Left lung (tissue), 4 donors: ENCODE measurements at regions not wholly inside any gene's neighbourhood (a gene's known extent, or its start where the extent isn't known, plus 50 kb on each side); places are given as distances from the start of the nearest gene placed in this dataset.

ENCODE experiments used
- ATAC-seq: fragments of 200-7000 bp; cut with Tn5 transposase; one replicate; pipeline ENCODE4 v1.9.1; 2020; ENCODE audit warnings: moderate library complexity
- DNase-seq, 4 donors: peaks; one replicate each; pipeline ENCODE4 v3.0.0-alpha.2; 2013 to 2020
- H3K27ac ChIP-seq, 2 donors: fragments of 200-600 bp; sonication (generic) in 1 of 2; one replicate each; pipeline versions ENCODE4 v1.5.0 to v1.8.0; 2020 to 2021
- H3K27me3 ChIP-seq, 2 donors: fragments of 200-600 bp; sonication (generic) in 1 of 2; one replicate each; pipeline versions ENCODE4 v1.5.0 to v1.8.0; 2020 to 2021
- H3K36me3 ChIP-seq, 2 donors: fragments of 200-600 bp; sonication (generic) in 1 of 2; one replicate each; pipeline versions ENCODE4 v1.5.0 to v1.8.0; 2020 to 2021
- H3K4me1 ChIP-seq, 2 donors: fragments of 200-600 bp; one replicate each; pipeline ENCODE4 v1.8.0; 2021
- H3K4me3 ChIP-seq, 2 donors: fragments of 200-600 bp; sonication (generic) in 1 of 2; one replicate each; pipeline versions ENCODE4 v1.5.0 to v1.8.0; 2020 to 2021; ENCODE audit warnings: mild to moderate bottlenecking in 1 of 2
- H3K9me3 ChIP-seq, 2 donors: fragments of 200-600 bp; sonication (generic) in 1 of 2; one replicate each; pipeline versions ENCODE4 v1.5.0 to v1.8.0; 2020 to 2021
- intact Hi-C, 2 donors: fragments of 100-400 bp; cut with DNase I; formaldehyde crosslinking; loops; one replicate each; pipeline versions ENCODE4 v1.11.2 to v1.14.2; 2022
- TF ChIP-seq, protein P1 (sequence below), 2 donors: fragments of 200-600 bp; sonication (generic) in 1 of 2; IDR thresholded peaks; one replicate each; pipeline versions ENCODE4 v1.5.0 to v1.8.0; 2021; ENCODE audit warnings: antibody characterized with exemption in 2 of 2
- donor health status: DM: no; HTN: yes; CAD: no.
- donor health status: DM: no; HTN: no; CAD: no.

DNA sequence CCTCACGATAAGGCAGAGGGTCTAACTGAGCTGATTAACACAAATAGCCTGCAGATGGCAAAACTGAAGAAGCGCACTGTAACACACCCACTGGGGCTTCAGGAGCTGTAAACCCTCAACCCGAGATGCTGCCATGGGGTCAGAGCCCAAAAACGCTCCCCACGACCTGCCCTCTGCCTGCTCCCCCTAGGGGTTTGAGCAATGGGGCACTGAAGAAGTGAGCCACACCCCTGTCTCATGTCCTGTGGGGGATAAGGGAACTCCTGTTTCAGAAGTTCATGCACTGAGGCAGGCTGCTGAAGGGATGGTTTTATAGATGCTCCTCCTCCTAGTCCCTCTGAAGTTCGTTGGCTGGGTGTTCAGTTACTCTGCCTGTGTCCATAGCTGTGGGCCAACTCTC lies 105.9 kb upstream of the CELF4 start:
- no peak overlapping the region for H3K4me3 ChIP-seq
- no peaks in the 10 kb centered on the region for H3K4me1 ChIP-seq
- no peak for DNase-seq
- peaks cover 0 to 16% of the 10 kb centered on the region in 2 donors for H3K9me3 ChIP-seq
- no peak for ATAC-seq
- intact Hi-C loops, result no loop called here
- TF ChIP-seq, protein P1, sequence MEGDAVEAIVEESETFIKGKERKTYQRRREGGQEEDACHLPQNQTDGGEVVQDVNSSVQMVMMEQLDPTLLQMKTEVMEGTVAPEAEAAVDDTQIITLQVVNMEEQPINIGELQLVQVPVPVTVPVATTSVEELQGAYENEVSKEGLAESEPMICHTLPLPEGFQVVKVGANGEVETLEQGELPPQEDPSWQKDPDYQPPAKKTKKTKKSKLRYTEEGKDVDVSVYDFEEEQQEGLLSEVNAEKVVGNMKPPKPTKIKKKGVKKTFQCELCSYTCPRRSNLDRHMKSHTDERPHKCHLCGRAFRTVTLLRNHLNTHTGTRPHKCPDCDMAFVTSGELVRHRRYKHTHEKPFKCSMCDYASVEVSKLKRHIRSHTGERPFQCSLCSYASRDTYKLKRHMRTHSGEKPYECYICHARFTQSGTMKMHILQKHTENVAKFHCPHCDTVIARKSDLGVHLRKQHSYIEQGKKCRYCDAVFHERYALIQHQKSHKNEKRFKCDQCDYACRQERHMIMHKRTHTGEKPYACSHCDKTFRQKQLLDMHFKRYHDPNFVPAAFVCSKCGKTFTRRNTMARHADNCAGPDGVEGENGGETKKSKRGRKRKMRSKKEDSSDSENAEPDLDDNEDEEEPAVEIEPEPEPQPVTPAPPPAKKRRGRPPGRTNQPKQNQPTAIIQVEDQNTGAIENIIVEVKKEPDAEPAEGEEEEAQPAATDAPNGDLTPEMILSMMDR (IDR thresholded peaks at IDR 0.05), result no peak
- no peaks in the 10 kb centered on the region for H3K27me3 ChIP-seq
- H3K27ac ChIP-seq, result no peak overlapping the region
- no peaks in the 10 kb centered on the region for H3K36me3 ChIP-seq

DNA sequence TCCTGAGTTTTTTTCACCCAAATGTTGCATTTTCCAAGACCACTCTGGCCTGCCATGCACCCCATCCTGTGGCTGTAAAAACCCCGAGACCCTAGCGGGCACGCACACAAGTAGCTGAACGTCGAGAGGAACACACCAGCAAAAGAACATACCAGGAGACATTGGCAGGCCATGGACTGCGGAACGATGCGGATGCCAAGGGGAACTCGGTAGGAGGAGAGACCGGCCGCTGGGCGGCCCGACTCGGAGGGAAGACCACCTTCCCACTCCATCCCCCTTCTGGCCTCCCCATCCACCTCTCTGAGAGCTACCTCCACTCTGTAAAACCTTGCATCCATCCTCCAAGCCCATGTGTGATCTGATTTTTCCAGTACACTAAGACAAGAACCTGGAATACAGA lies 105.5 kb upstream of the CELF4 start:
- intact Hi-C loops, result no loop called here

GRCh38 chr18:37669991-37670534 lies 104.5 kb upstream of the CELF4 start:
- H3K4me1 ChIP-seq, result no peaks in the 10 kb centered on the region
- ATAC-seq (no peak), DNase-seq (peak in 1 of 4 donors; percentile 63)
- H3K27me3 ChIP-seq, result no peaks in the 10 kb centered on the region
- no peak overlapping the region for H3K4me3 ChIP-seq
- TF ChIP-seq, protein P1 (IDR thresholded peaks at IDR 0.05), result no peak
- no peak overlapping the region for H3K27ac ChIP-seq
- intact Hi-C loops, result no loop called here
- no peaks in the 10 kb centered on the region for H3K36me3 ChIP-seq
- H3K9me3 ChIP-seq, result peaks cover 0 to 5% of the 10 kb centered on the region in 2 donors

More for the DNA sequence above, 105.5 kb upstream of the CELF4 start:
- no peaks in the 10 kb centered on the region for H3K4me1 ChIP-seq
- no peak overlapping the region for H3K4me3 ChIP-seq
- no peaks in the 10 kb centered on the region for H3K36me3 ChIP-seq
- TF ChIP-seq, protein P1 (IDR thresholded peaks at IDR 0.05), result no peak
- H3K27ac ChIP-seq, result no peak overlapping the region
- peaks cover 0 to 14% of the 10 kb centered on the region in 2 donors for H3K9me3 ChIP-seq
- no peaks in the 10 kb centered on the region for H3K27me3 ChIP-seq
- DNase-seq (no peak), ATAC-seq (no peak)

GRCh38 chr18:37668971-37669747 lies 103.6 kb upstream of the CELF4 start:
- H3K27me3 ChIP-seq, result no peaks in the 10 kb centered on the region
- peak; percentile 88 for ATAC-seq
- no peaks in the 10 kb centered on the region for H3K4me1 ChIP-seq
- peak in 1 of 4 donors; percentile 71 for DNase-seq
- H3K36me3 ChIP-seq, result no peaks in the 10 kb centered on the region
- intact Hi-C loops, result no loop called here
- H3K4me3 ChIP-seq, result no peak overlapping the region
- peaks cover 0 to 3% of the 10 kb centered on the region in 2 donors for H3K9me3 ChIP-seq
- H3K27ac ChIP-seq, result no peak overlapping the region
- TF ChIP-seq, protein P1 (IDR thresholded peaks at IDR 0.05), result no peak

DNA sequence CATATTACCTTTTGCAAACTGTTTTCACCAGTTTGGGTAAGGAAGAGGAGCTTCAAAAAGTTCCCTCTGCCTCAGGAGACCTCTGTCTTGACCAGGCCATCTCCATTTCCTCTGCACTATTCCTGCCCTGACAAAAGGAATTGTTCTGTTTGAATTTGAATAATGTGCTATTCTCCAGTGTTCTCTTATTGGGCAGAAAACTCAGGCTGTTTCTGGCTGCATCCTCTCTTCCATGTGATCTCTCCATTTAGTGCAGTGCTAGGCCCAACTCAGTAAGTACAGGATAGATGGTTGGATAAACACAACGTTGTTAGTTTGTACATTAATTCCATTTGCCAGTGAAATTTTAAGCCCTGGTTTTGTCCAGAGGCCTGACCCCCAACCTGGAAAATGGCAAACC lies 102.2 kb upstream of the CELF4 start:
- intact Hi-C loops, result no loop called here
- peaks cover 0 to 3% of the 10 kb centered on the region in 2 donors for H3K9me3 ChIP-seq
- no peaks in the 10 kb centered on the region for H3K27me3 ChIP-seq

More for the DNA sequence above, 102.2 kb upstream of the CELF4 start:
- no peak for ATAC-seq
- no peak for DNase-seq
- H3K27ac ChIP-seq, result no peak overlapping the region
- H3K36me3 ChIP-seq, result no peaks in the 10 kb centered on the region
- no peaks in the 10 kb centered on the region for H3K4me1 ChIP-seq
- TF ChIP-seq, protein P1 (IDR thresholded peaks at IDR 0.05), result no peak
- no peak overlapping the region for H3K4me3 ChIP-seq
